HG02588 (cell line): ENCODE measurements at regions not wholly inside any gene's neighbourhood (a gene's known extent, or its start where the extent isn't known, plus 50 kb on each side); places are given as distances from the start of the nearest gene placed in this dataset.

Source experiments
- ATAC-seq: cut with Tn5 transposase; IDR thresholded peaks from one replicate; pipeline ENCODE4 v1.9.1; 2021; ENCODE audit warnings: mild to moderate bottlenecking, moderate library complexity; ENCODE audit not compliant: unreplicated experiment

DNA sequence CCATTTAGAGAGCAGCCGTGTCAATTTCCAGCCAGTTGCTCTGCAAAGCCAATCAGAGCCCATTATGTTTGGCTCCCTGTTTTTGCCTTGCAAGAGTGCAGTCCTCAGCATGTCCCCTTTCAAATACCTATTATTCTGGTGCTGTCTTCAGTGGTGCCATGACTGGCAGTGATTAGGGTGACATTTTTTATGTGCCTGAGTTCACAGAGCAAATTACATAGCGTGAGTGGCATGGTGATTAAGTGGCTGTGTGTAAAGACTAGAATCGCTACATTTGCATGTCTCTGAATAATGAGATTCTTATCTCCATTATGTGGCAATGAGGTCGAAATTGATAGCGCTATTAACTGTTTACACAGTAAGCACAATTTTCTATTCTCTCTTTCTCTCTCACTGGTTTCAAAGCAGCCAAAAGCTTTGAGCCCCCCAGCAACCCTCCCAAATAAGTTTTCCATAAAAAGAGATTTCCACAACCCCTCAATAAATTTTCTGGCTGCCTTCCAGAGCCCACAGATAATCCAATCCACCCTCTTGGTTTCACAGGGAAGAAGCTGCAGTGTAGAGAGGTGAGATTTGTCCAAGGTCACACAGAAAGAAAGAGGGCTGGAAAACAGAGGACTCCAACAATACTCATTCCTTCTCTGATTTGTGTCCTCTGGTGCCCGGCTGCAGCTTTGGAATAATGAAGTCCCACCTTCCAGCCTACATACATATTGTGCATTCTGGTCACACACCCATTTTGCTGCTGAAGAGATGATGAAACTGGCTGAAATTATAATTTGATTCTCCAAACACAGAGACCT, 58.8 kb upstream of the NUDT4 start:
- ATAC-seq: no peak

GRCh38 chr12:93319523-93320050, 58.1 kb upstream of the NUDT4 start:
- no peak for ATAC-seq

GRCh38 chr12:93322784-93323183, 54.9 kb upstream of the NUDT4 start:
- no peak for ATAC-seq

DNA sequence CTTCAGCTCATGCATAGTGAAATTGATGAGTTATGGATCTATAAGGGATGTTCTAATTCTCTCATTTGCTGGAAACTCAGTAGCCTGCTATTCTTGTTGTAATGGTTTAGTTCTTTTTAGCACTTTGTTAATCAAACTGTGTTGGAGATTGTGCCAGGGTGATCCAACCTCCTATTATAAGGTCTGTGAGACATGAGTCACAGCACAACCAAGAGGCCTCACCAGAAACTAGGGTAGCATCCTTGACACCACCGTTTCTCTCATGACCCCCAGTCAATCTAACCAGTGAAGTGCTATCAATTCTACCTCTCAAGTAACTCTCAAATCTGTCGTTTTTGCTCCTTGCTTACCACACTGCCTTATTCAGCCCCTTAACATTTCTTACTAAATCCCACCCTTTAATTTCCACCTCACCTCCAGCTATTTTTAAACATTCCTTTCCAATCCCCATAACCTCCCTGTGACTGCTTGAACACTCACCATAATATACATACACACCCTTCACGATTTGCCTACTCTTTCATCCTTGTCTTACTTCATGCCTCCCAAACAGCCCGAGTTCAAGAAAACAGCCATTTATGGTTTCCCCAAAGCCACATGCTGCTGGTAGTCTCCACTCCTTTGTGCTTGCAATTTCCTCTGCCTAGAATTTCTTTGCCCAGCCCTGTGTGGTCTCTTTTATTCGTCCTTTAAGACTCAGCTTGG, 53.9 kb upstream of the NUDT4 start:
- ATAC-seq: no peak

GRCh38 chr12:93325855-93326254, 51.9 kb upstream of the NUDT4 start:
- ATAC-seq: no peak
